ENCODE measurements at regions not wholly inside any gene's neighbourhood (a gene's known extent, or its start where the extent isn't known, plus 50 kb on each side); places are given as distances from the start of the nearest gene placed in this dataset.
"Not testable (repeated sequence)": the region's sequence is repeated elsewhere in the genome, so short reads cannot be mapped to it uniquely, and the experiment has no call there.

GRCh38 chr1:185681034-185681633 lies 53.1 kb upstream of the HMCN1 start:
- DNase-seq: peak; percentile 57

- DNase-seq: no peak
Observed at GRCh38 chr1:185680453-185680852, 53.7 kb upstream of the HMCN1 start.

- no peak for DNase-seq
Observed at GRCh38 chr1:185679220-185679619, 55.0 kb upstream of the HMCN1 start.

- DNase-seq: no peak
Observed at GRCh38 chr1:185676969-185677368, 57.2 kb upstream of the HMCN1 start.

- no peak for DNase-seq
Observed at GRCh38 chr1:185674201-185674600, 60.0 kb upstream of the HMCN1 start.

- DNase-seq: no peak
Observed at GRCh38 chr1:185672719-185673360, 61.4 kb upstream of the HMCN1 start.

- peak; percentile 19 for DNase-seq
Observed at GRCh38 chr1:185670187-185670627, 64.0 kb upstream of the HMCN1 start.

- DNase-seq: peak; percentile 38
Observed at GRCh38 chr1:185668013-185668412, 66.2 kb upstream of the HMCN1 start.

- DNase-seq: no peak
Observed at GRCh38 chr1:185666582-185666981, 67.6 kb upstream of the HMCN1 start.

- no peak for DNase-seq
Observed at GRCh38 chr1:185663771-185664296, 70.4 kb upstream of the HMCN1 start.

GRCh38 chr1:185663332-185663731 lies 70.9 kb upstream of the HMCN1 start:
- no peak for DNase-seq

GRCh38 chr1:185661971-185662370 lies 72.2 kb upstream of the HMCN1 start:
- DNase-seq: no peak

GRCh38 chr1:185656663-185657062 lies 77.5 kb upstream of the HMCN1 start:
- DNase-seq: no peak

- no peak for DNase-seq
Observed at GRCh38 chr1:185654952-185655314, 79.3 kb upstream of the HMCN1 start.

GRCh38 chr1:185654199-185654951 lies 79.8 kb upstream of the HMCN1 start:
- DNase-seq: no peak

GRCh38 chr1:185653615-185654014 lies 80.6 kb upstream of the HMCN1 start:
- no peak for DNase-seq

- DNase-seq: no peak
Observed at GRCh38 chr1:185652348-185652747, 81.8 kb upstream of the HMCN1 start.

- DNase-seq: no peak
Observed at GRCh38 chr1:185650602-185651230, 83.5 kb upstream of the HMCN1 start.

- DNase-seq: no peak
Observed at GRCh38 chr1:185648858-185649589, 85.2 kb upstream of the HMCN1 start.

GRCh38 chr1:185647597-185648267 lies 86.5 kb upstream of the HMCN1 start:
- DNase-seq: not testable (repeated sequence)

- DNase-seq: peak; percentile 54
Observed at GRCh38 chr1:185646202-185646683, 87.9 kb upstream of the HMCN1 start.

- DNase-seq: no peak
Observed at GRCh38 chr1:185645686-185646085, 88.5 kb upstream of the HMCN1 start.

Measured in NCI-H1092 (cell line).